ENCODE measurements at regions not wholly inside any gene's neighbourhood (a gene's known extent, or its start where the extent isn't known, plus 50 kb on each side); places are given as distances from the start of the nearest gene placed in this dataset.

GRCh38 chr20:7682916-7683315 lies 257.3 kb downstream of the HAO1 start:
- H3K9ac ChIP-seq (ENCODE audit: low read depth in 1 of 2, low read length in 2 of 2): no peak overlapping the region
- no peak overlapping the region for H3K27ac ChIP-seq (ENCODE audit: low read depth in 1 of 2, low read length in 2 of 2)
- H3K36me3 ChIP-seq (ENCODE audit: control insufficient read depth in 4 of 4, insufficient read depth in 3 of 4, low read depth in 1 of 4, low read length in 3 of 4): no peaks in the 10 kb centered on the region
- 88% methylated on average over 3 of the region's 3 CpGs for WGBS
- no peak for DNase-seq (ENCODE audit: low spot score)
- H3K4me3 ChIP-seq (ENCODE audit: low read depth in 1 of 3, low read length in 3 of 3): no peak overlapping the region
- TF ChIP-seq ATF3 (IDR thresholded peaks at IDR 0.05) (no peak), MAX (IDR thresholded peaks at IDR 0.05) (no peak), JUND (IDR thresholded peaks at IDR 0.05) (no peak), RXRA (IDR thresholded peaks at IDR 0.05) (no peak), CTCF (IDR thresholded peaks at IDR 0.05; ENCODE audit: low read depth, low read length, missing input control) (no peak), YY1 (IDR thresholded peaks at IDR 0.05) (no peak), GABPA (IDR thresholded peaks at IDR 0.05 in 1 of 2, conservative IDR thresholded peaks at IDR 0.05 in 1 of 2) (no peak), RAD21 (IDR thresholded peaks at IDR 0.05) (no peak)
- TF ChIP-seq, protein P1, sequence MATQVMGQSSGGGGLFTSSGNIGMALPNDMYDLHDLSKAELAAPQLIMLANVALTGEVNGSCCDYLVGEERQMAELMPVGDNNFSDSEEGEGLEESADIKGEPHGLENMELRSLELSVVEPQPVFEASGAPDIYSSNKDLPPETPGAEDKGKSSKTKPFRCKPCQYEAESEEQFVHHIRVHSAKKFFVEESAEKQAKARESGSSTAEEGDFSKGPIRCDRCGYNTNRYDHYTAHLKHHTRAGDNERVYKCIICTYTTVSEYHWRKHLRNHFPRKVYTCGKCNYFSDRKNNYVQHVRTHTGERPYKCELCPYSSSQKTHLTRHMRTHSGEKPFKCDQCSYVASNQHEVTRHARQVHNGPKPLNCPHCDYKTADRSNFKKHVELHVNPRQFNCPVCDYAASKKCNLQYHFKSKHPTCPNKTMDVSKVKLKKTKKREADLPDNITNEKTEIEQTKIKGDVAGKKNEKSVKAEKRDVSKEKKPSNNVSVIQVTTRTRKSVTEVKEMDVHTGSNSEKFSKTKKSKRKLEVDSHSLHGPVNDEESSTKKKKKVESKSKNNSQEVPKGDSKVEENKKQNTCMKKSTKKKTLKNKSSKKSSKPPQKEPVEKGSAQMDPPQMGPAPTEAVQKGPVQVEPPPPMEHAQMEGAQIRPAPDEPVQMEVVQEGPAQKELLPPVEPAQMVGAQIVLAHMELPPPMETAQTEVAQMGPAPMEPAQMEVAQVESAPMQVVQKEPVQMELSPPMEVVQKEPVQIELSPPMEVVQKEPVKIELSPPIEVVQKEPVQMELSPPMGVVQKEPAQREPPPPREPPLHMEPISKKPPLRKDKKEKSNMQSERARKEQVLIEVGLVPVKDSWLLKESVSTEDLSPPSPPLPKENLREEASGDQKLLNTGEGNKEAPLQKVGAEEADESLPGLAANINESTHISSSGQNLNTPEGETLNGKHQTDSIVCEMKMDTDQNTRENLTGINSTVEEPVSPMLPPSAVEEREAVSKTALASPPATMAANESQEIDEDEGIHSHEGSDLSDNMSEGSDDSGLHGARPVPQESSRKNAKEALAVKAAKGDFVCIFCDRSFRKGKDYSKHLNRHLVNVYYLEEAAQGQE (IDR thresholded peaks at IDR 0.05): no peak
- H3K27me3 ChIP-seq (ENCODE audit: control insufficient read depth in 4 of 4, insufficient read depth in 4 of 4, low read length in 3 of 4): no peaks in the 10 kb centered on the region
- no peaks in the 10 kb centered on the region for H3K9me3 ChIP-seq (ENCODE audit: control insufficient read depth in 4 of 4, low read length in 3 of 4)
- no peaks in the 10 kb centered on the region for H3K4me1 ChIP-seq (ENCODE audit: control insufficient read depth in 4 of 4, insufficient read depth in 4 of 4, low read length in 3 of 4)

DNA sequence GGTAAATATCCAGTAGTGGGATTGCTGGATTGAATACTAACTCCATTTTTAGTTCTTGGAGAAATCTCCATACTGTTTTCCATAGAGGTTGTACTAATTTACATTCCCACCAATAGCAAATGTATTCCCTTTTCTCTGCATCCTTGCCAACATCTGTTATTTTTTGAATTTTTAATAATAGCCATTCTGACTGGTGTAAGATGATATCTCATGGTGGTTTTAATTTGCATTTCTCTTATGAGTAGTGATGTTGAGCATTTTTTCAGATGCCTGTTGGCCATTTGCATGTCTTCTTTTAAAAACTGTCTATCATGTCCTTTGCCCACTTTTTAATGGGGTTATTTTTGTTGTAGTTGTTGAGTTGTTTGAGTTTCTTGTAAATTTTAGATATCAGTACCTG lies 253.2 kb downstream of the HAO1 start:
- Histone ChIP-seq H3K4me3 (ENCODE audit: low read depth in 1 of 3, low read length in 3 of 3) (no peak overlapping the region), H3K27me3 (ENCODE audit: control insufficient read depth in 4 of 4, insufficient read depth in 4 of 4, low read length in 3 of 4) (no peaks in the 10 kb centered on the region), H3K27ac (ENCODE audit: low read depth in 1 of 2, low read length in 2 of 2) (no peak overlapping the region), H3K36me3 (ENCODE audit: control insufficient read depth in 4 of 4, insufficient read depth in 3 of 4, low read depth in 1 of 4, low read length in 3 of 4) (no peaks in the 10 kb centered on the region), H3K9ac (ENCODE audit: low read depth in 1 of 2, low read length in 2 of 2) (no peak overlapping the region), H3K4me1 (ENCODE audit: control insufficient read depth in 4 of 4, insufficient read depth in 4 of 4, low read length in 3 of 4) (no peaks in the 10 kb centered on the region), H3K9me3 (ENCODE audit: control insufficient read depth in 4 of 4, low read length in 3 of 4) (no peaks in the 10 kb centered on the region)
- no peak for DNase-seq (ENCODE audit: low spot score)
- TF ChIP-seq ATF3 (IDR thresholded peaks at IDR 0.05): no peak

GRCh38 chr20:7689151-7689550 lies 251.1 kb downstream of the HAO1 start:
- Histone ChIP-seq H3K4me3 (ENCODE audit: low read depth in 1 of 3, low read length in 3 of 3) (no peak overlapping the region), H3K9ac (ENCODE audit: low read depth in 1 of 2, low read length in 2 of 2) (no peak overlapping the region), H3K27me3 (ENCODE audit: control insufficient read depth in 4 of 4, insufficient read depth in 4 of 4, low read length in 3 of 4) (no peaks in the 10 kb centered on the region), H3K9me3 (ENCODE audit: control insufficient read depth in 4 of 4, low read length in 3 of 4) (no peaks in the 10 kb centered on the region), H3K4me1 (ENCODE audit: control insufficient read depth in 4 of 4, insufficient read depth in 4 of 4, low read length in 3 of 4) (no peaks in the 10 kb centered on the region), H3K27ac (ENCODE audit: low read depth in 1 of 2, low read length in 2 of 2) (no peak overlapping the region), H3K36me3 (ENCODE audit: control insufficient read depth in 4 of 4, insufficient read depth in 3 of 4, low read depth in 1 of 4, low read length in 3 of 4) (no peaks in the 10 kb centered on the region)
- 90% methylated on average over 3 of the region's 3 CpGs for WGBS
- no peak for DNase-seq (ENCODE audit: low spot score)
- TF ChIP-seq, protein P1 (IDR thresholded peaks at IDR 0.05): no peak
- TF ChIP-seq FOXA1 (IDR thresholded peaks at IDR 0.05) (no peak), HNF4G (IDR thresholded peaks at IDR 0.05) (no peak), TAF1 (conservative IDR thresholded peaks at IDR 0.05) (no peak), YY1 (IDR thresholded peaks at IDR 0.05) (no peak), MAX (IDR thresholded peaks at IDR 0.05) (no peak), HNF4A (conservative IDR thresholded peaks at IDR 0.05) (no peak), EGR1 (IDR thresholded peaks at IDR 0.05; ENCODE audit: low read depth in 2 of 2) (no peak), RXRA (IDR thresholded peaks at IDR 0.05) (no peak), JUND (IDR thresholded peaks at IDR 0.05) (no peak), FOXA2 (IDR thresholded peaks at IDR 0.05) (no peak)
- TF ChIP-seq, protein P2, sequence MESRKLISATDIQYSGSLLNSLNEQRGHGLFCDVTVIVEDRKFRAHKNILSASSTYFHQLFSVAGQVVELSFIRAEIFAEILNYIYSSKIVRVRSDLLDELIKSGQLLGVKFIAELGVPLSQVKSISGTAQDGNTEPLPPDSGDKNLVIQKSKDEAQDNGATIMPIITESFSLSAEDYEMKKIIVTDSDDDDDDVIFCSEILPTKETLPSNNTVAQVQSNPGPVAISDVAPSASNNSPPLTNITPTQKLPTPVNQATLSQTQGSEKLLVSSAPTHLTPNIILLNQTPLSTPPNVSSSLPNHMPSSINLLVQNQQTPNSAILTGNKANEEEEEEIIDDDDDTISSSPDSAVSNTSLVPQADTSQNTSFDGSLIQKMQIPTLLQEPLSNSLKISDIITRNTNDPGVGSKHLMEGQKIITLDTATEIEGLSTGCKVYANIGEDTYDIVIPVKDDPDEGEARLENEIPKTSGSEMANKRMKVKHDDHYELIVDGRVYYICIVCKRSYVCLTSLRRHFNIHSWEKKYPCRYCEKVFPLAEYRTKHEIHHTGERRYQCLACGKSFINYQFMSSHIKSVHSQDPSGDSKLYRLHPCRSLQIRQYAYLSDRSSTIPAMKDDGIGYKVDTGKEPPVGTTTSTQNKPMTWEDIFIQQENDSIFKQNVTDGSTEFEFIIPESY (IDR thresholded peaks at IDR 0.05): no peak

Data from liver (tissue), 8 donors.